Smooth muscle cell (in vitro differentiated cells): ENCODE measurements at regions not wholly inside any gene's neighbourhood (a gene's known extent, or its start where the extent isn't known, plus 50 kb on each side); places are given as distances from the start of the nearest gene placed in this dataset.

ENCODE experiments used
- DNase-seq: peaks from one replicate; lab custom pipeline; 2025; ENCODE audit not compliant: unreplicated experiment; lab: John Stamatoyannopoulos, UW
- H2AFZ ChIP-seq: fragments of 200-600 bp; sonication (generic); 2 replicates; pipeline ENCODE4 v1.6.0; 2016; ENCODE audit warnings: antibody characterized with exemption, low read depth, mild to moderate bottlenecking
- H3F3A ChIP-seq: fragments of 200-600 bp; sonication (generic); 2 replicates; pipeline ENCODE4 v1.6.0; 2017; ENCODE audit warnings: antibody characterized with exemption, low read depth
- H3K27ac ChIP-seq: fragments of 200-600 bp; sonication (generic); 2 replicates; pipeline ENCODE4 v1.5.1; 2016; ENCODE audit warnings: low read depth, mild to moderate bottlenecking
- H3K27me3 ChIP-seq: fragments of 200-600 bp; sonication (generic); 2 replicates; pipeline ENCODE4 v1.6.1; 2016; ENCODE audit warnings: low read depth, mild to moderate bottlenecking
- H3K36me3 ChIP-seq: fragments of 200-600 bp; sonication (generic); 2 replicates; pipeline ENCODE4 v1.5.1; 2016; ENCODE audit warnings: low read depth
- H3K4me1 ChIP-seq: fragments of 200-600 bp; sonication (generic); 2 replicates; pipeline ENCODE4 v1.5.1; 2016; ENCODE audit warnings: low read depth
- H3K4me2 ChIP-seq: fragments of 200-600 bp; sonication (generic); 2 replicates; pipeline ENCODE4 v1.6.0; 2016; ENCODE audit warnings: mild to moderate bottlenecking
- H3K4me3 ChIP-seq: fragments of 200-600 bp; sonication (generic); 2 replicates; pipeline ENCODE4 v1.5.1; 2016; ENCODE audit warnings: mild to moderate bottlenecking
- H3K79me2 ChIP-seq: fragments of 200-600 bp; sonication (generic); 2 replicates; pipeline ENCODE4 v1.6.0; 2016; ENCODE audit warnings: low read depth, mild to moderate bottlenecking
- H3K9ac ChIP-seq: fragments of 200-600 bp; sonication (generic); 2 replicates; pipeline ENCODE4 v1.6.0; 2016; ENCODE audit warnings: low read depth
- H3K9me3 ChIP-seq: fragments of 200-600 bp; sonication (generic); replicated peaks from 2 replicates; pipeline ENCODE4 v1.5.1; 2016; ENCODE audit warnings: low read depth
- H4K20me1 ChIP-seq: fragments of 200-600 bp; sonication (generic); 2 replicates; pipeline ENCODE4 v1.6.0; 2016; ENCODE audit warnings: low read depth
- WGBS: methylation state at CpG from one replicate; pipeline ENCODE4 v1.1.7; 2016; ENCODE audit warnings: low lambda C conversion rate; 5-methylcytosine and 5-hydroxymethylcytosine counted together
- TF ChIP-seq, protein P1 (sequence below): fragments of 200-600 bp; sonication (generic); IDR thresholded peaks from 2 replicates; pipeline ENCODE4 v1.5.1; 2017; ENCODE audit warnings: borderline replicate concordance, mild to moderate bottlenecking, antibody characterized with exemption; ENCODE audit not compliant: insufficient read depth, poor library complexity, severe bottlenecking

DNA sequence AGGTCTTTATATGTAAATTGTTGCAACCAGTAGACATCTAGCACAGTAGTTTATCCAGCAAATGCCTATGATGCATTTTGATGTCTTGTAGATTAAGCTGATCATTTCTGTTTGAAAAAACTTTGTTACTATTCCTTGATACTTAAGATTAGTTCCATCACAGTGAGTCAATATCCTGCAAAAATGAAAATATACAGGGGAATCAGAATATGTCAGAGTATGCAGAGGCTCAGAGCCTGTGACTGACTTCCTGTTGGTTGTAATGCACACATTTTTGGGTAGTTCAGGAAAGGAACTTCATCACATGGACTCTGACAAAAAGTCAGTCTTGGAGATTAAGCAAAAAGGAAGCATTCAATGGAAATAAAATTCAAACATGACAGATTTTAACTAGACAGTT lies 815.5 kb downstream of the FAT4 start:
- Histone ChIP-seq H3F3A (no peaks in the 10 kb centered on the region), H3K9ac (no peak overlapping the region), H3K4me1 (no peaks in the 10 kb centered on the region), H2AFZ (no peak overlapping the region), H3K36me3 (no peaks in the 10 kb centered on the region), H3K9me3 (no peaks in the 10 kb centered on the region), H3K79me2 (no peaks in the 10 kb centered on the region), H3K4me3 (no peak overlapping the region), H3K27ac (no peak overlapping the region), H3K27me3 (no peaks in the 10 kb centered on the region), H3K4me2 (no peak overlapping the region), H4K20me1 (no peaks in the 10 kb centered on the region)
- DNase-seq = no peak
- TF ChIP-seq, protein P1, sequence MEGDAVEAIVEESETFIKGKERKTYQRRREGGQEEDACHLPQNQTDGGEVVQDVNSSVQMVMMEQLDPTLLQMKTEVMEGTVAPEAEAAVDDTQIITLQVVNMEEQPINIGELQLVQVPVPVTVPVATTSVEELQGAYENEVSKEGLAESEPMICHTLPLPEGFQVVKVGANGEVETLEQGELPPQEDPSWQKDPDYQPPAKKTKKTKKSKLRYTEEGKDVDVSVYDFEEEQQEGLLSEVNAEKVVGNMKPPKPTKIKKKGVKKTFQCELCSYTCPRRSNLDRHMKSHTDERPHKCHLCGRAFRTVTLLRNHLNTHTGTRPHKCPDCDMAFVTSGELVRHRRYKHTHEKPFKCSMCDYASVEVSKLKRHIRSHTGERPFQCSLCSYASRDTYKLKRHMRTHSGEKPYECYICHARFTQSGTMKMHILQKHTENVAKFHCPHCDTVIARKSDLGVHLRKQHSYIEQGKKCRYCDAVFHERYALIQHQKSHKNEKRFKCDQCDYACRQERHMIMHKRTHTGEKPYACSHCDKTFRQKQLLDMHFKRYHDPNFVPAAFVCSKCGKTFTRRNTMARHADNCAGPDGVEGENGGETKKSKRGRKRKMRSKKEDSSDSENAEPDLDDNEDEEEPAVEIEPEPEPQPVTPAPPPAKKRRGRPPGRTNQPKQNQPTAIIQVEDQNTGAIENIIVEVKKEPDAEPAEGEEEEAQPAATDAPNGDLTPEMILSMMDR = no peak

GRCh38 chr4:126136922-126137781 lies 822.4 kb downstream of the FAT4 start:
- H3F3A ChIP-seq = no peaks in the 10 kb centered on the region
- no peak overlapping the region for H3K4me2 ChIP-seq
- no peaks in the 10 kb centered on the region for H3K27me3 ChIP-seq
- no peak overlapping the region for H3K9ac ChIP-seq
- DNase-seq = no peak
- H3K4me1 ChIP-seq = no peaks in the 10 kb centered on the region
- no peaks in the 10 kb centered on the region for H3K36me3 ChIP-seq
- H3K27ac ChIP-seq = no peak overlapping the region
- H2AFZ ChIP-seq = no peak overlapping the region
- no peaks in the 10 kb centered on the region for H3K79me2 ChIP-seq
- H3K4me3 ChIP-seq = no peak overlapping the region
- H4K20me1 ChIP-seq = no peaks in the 10 kb centered on the region
- WGBS = 80% methylated on average over 5 of the region's 5 CpGs
- TF ChIP-seq, protein P1 = no peak
- H3K9me3 ChIP-seq = no peaks in the 10 kb centered on the region

DNA sequence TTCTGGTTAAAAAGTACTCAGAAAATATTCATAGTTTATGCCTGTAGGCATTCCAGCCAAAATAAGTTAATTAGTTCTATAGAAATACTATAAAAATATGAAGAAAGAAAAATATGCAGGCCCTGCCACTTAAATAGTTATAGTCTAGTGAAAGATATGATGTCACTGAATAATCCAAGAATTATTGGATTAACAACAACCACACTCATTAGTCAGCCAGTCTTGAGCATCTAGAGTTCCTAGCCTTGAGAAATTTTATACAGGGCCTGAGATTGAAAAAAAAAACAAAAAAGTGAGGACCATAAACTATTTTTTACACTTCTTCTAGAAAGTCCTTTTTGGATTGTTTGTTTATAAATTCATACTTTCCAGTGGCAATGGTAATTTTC lies 823.0 kb downstream of the FAT4 start:
- DNase-seq = no peak
- H3K79me2 ChIP-seq = no peaks in the 10 kb centered on the region
- H3K36me3 ChIP-seq = no peaks in the 10 kb centered on the region
- H3K4me2 ChIP-seq = no peak overlapping the region
- H3K27ac ChIP-seq = no peak overlapping the region
- no peaks in the 10 kb centered on the region for H3K27me3 ChIP-seq
- H2AFZ ChIP-seq = no peak overlapping the region
- no peaks in the 10 kb centered on the region for H4K20me1 ChIP-seq
- no peaks in the 10 kb centered on the region for H3F3A ChIP-seq
- no peak overlapping the region for H3K9ac ChIP-seq
- H3K9me3 ChIP-seq = no peaks in the 10 kb centered on the region
- no peaks in the 10 kb centered on the region for H3K4me1 ChIP-seq
- no peak overlapping the region for H3K4me3 ChIP-seq
- TF ChIP-seq, protein P1 = no peak
